OCI-LY7 (cell line): ENCODE measurements at regions not wholly inside any gene's neighbourhood (a gene's known extent, or its start where the extent isn't known, plus 50 kb on each side); places are given as distances from the start of the nearest gene placed in this dataset.

Experiments used
- CTCF ChIP-seq: fragments of 200-600 bp; sonication (generic); conservative IDR thresholded peaks from 2 replicates; pipeline ENCODE4 v1.5.1; 2014; ENCODE audit warnings: mild to moderate bottlenecking, antibody characterized with exemption, low read length, moderate library complexity, mixed read lengths
- EZH2phosphoT487 ChIP-seq: fragments of 200-600 bp; sonication (generic); IDR thresholded peaks from 2 replicates; pipeline ENCODE4 v1.6.1; 2018; ENCODE audit warnings: low read depth, borderline replicate concordance, mild to moderate bottlenecking, mixed run types, antibody characterized with exemption, low read length, moderate library complexity, mixed read lengths

- TF ChIP-seq CTCF (no peak), EZH2phosphoT487 (no peak)
Observed at GRCh38 chr7:50206453-50207250, 97.9 kb upstream of the IKZF1 start.
